Tibial nerve (tissue), 4 donors: ENCODE measurements at regions not wholly inside any gene's neighbourhood (a gene's known extent, or its start where the extent isn't known, plus 50 kb on each side); places are given as distances from the start of the nearest gene placed in this dataset.

Experiments
- EP300 ChIP-seq, 2 donors: sonication (generic); formaldehyde crosslinking; IDR thresholded peaks; one replicate each; pipeline ENCODE4 v1.6.1; 2017; ENCODE audit warnings: antibody characterized with exemption in 2 of 2, mild to moderate bottlenecking in 1 of 2
- POLR2A ChIP-seq, 2 donors: fragments of 450-650 bp; IDR thresholded peaks; one replicate each; pipeline ENCODE4 v1.6.1; 2017; ENCODE audit warnings: antibody characterized with exemption in 2 of 2, mild to moderate bottlenecking in 2 of 2, moderate library complexity in 2 of 2
- TF ChIP-seq, protein P1 (sequence below), 5 experiments: fragments of 200-600 bp in 3 of 5; fragments of 450-650 bp in 2 of 5; sonication (generic) in 3 of 5; IDR thresholded peaks; one replicate each; pipeline ENCODE4 v1.5.1; 2016 to 2019; ENCODE audit warnings: antibody characterized with exemption in 5 of 5, mild to moderate bottlenecking in 3 of 5, moderate library complexity in 2 of 5

DNA sequence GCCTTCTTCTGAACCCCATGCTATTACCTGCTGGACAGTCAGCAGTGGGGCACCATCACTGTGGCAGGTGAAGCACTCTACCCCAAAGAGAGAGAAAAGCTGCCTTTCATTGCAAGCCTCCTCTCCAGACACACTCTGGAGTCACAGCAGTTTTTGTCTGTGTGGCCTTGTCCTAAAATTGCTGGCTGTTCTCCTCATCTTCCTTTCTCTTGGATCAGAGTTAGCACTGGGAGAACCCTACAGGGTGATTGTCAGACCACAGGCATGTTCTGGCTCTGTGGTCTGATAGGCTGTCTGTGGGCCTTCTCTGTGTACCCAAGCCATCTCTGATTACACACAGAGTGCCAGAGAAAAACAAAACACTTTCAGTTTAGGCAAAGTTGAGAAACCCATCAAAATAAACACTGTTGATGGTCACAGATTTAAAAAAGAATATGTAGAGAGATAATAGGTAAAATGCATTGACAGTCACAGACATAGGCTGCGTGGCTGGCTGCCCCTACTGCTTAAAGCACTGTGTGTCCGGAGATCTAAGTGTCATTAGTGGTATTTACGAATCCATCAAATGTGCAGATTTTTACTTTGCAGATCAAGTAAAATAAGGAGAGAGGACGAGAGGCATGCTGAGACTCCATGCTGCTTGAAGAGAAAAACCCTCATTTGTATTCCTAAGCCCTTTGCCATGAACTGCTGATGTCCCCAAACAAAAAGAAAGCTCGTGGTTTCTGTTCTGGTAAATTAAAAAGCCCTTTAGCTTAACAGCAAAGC is 689.9 kb downstream of the TUSC7 start:
- TF ChIP-seq POLR2A (IDR thresholded peaks at IDR 0.05) (no peak), EP300 (IDR thresholded peaks at IDR 0.05) (no peak)
- TF ChIP-seq, protein P1, sequence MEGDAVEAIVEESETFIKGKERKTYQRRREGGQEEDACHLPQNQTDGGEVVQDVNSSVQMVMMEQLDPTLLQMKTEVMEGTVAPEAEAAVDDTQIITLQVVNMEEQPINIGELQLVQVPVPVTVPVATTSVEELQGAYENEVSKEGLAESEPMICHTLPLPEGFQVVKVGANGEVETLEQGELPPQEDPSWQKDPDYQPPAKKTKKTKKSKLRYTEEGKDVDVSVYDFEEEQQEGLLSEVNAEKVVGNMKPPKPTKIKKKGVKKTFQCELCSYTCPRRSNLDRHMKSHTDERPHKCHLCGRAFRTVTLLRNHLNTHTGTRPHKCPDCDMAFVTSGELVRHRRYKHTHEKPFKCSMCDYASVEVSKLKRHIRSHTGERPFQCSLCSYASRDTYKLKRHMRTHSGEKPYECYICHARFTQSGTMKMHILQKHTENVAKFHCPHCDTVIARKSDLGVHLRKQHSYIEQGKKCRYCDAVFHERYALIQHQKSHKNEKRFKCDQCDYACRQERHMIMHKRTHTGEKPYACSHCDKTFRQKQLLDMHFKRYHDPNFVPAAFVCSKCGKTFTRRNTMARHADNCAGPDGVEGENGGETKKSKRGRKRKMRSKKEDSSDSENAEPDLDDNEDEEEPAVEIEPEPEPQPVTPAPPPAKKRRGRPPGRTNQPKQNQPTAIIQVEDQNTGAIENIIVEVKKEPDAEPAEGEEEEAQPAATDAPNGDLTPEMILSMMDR (IDR thresholded peaks at IDR 0.05), result no peak
